Transverse colon (tissue), 4 donors: ENCODE measurements at regions not wholly inside any gene's neighbourhood (a gene's known extent, or its start where the extent isn't known, plus 50 kb on each side); places are given as distances from the start of the nearest gene placed in this dataset.

Experiments
- CTCF ChIP-seq, 5 experiments: fragments of 200-600 bp in 3 of 5; fragments of 450-650 bp in 2 of 5; sonication (generic) in 3 of 5; IDR thresholded peaks; 1 replicate in 2 of 5; 2 replicates in 3 of 5; pipeline ENCODE4 v1.5.1; 2016 to 2017; ENCODE audit warnings: antibody characterized with exemption in 5 of 5, inconsistent platforms in 3 of 5, mild to moderate bottlenecking in 2 of 5, moderate library complexity in 1 of 5
- POLR2A ChIP-seq: fragments of 450-650 bp; IDR thresholded peaks from one replicate; pipeline ENCODE4 v1.6.1; 2016; ENCODE audit warnings: antibody characterized with exemption, mild to moderate bottlenecking, moderate library complexity
- POLR2AphosphoS5 ChIP-seq, 3 donors: sonication (generic); formaldehyde crosslinking; IDR thresholded peaks; one replicate each; pipeline ENCODE4 v1.6.1; 2016; ENCODE audit warnings: antibody characterized with exemption in 3 of 3

- TF ChIP-seq CTCF (IDR thresholded peaks at IDR 0.05) (no peak), POLR2A (no peak), POLR2AphosphoS5 (IDR thresholded peaks at IDR 0.05) (no peak)
Measured at GRCh38 chr3:161920196-161920595, 423.6 kb downstream of the OTOL1 start.
